GM18511 (cell line): ENCODE measurements at regions not wholly inside any gene's neighbourhood (a gene's known extent, or its start where the extent isn't known, plus 50 kb on each side); places are given as distances from the start of the nearest gene placed in this dataset.

ENCODE experiments used
- ATAC-seq: cut with Tn5 transposase; IDR thresholded peaks from one replicate; pipeline ENCODE4 v1.9.1; 2021; ENCODE audit warnings: mild to moderate bottlenecking, moderate library complexity; ENCODE audit not compliant: unreplicated experiment

DNA sequence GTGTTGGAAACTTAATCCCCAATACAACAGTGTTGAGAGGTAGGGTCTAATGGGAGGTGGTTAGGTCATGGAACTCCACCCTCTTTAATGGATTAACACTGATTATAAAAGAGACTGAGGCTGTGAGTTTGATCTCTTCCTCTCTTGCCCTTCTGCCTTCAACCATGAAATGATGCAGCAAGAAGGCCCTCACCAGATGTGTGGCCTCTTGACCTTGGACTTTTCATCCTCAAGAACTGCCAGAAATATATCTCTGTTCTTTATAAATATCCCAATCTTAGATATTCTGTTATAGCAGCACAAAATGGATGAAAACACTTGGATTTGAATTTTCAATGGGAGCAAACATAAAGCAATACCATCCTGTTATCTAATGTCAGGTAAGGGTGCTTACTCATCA lies 67.6 kb downstream of the NMUR2 start:
- no peak for ATAC-seq

DNA sequence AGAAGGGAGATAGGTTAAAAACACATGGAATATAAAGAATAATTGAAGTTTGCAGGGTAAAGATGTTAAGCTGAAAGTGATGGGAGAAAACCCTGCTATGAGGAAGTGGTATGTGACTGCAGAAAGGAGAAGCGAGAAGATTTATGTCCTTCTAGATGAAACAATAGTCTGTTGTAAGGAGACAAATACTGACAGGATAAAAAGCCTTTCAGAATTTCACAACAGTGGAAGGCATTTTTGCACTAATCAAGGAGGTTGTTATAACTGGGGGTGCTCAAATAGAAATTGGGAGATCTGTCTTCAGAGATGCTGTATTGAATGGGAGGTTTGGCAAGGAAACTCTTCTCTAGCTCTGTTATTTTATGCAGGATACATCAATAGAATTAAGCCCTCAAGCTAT lies 69.6 kb downstream of the NMUR2 start:
- ATAC-seq: no peak

DNA sequence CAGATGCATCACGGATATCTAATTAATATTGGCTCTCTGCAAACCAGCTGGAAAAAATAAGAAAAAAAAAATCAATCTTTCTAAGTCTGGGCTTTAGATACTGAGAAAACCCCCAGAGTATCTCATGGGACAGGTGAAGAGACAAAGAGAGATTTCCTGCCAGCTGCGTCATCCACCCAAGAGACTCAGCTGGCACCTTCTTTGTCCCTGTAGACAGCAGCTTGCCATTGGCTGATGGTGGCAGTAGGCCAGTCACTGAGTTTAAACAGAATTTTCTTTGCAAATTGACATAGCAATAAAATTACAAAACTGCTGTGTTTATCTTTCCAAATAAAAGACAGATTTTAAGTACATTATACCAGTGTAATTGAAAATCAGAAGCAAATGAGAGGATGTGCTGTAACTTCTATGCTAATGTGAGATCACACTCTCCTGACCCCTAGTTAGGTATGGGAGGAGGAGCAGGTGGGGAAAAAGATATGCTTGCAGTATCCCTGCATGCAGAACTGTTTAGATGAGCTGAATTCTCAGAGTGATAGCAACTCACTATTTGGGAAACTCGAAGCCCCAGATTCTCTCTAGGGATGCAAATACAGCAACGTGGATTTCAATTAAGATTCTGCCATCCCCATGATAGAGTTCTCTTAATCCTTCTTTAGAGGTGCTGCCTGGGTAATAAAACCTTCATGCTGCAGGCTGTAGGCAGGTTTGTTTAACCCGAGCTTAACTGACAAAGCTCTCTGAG lies 72.2 kb downstream of the NMUR2 start:
- ATAC-seq: no peak

DNA sequence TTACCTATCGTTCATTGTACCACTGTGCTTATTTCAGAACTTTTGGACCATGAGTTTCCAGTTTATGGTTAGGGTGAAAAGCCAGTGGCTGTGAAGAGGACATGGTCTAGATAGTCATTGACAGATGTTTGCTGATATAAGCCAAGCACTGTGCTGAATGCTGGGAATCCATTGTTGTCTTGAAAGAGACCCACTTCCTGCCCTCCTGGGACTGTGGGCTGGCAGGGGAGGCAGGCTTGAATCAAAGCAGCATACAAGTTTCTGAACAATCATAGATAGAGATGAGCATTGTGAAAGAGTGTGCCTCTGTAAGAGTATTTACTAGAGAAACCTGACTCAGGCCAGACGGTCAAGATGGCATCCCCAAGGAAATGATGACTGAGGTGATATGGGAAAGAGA lies 73.4 kb downstream of the NMUR2 start:
- no peak for ATAC-seq

DNA sequence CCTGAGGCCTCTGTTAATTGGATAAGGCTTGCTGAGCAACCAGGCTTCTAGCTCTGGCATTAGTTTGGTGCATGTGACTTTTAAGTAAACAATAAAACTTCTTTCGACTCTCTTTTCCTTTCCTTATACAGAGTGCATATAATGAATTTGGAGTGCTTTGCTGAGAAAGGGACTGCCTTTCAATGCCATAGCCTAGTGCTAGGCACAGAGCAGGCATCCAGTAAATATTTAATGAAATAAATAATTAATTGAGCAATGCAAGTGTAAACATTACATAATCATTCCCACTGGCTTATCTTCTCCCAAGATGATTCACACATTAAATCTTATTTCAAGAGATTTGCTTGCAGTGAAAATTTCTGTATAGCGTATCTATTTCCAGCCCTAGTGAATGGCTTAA lies 74.1 kb downstream of the NMUR2 start:
- no peak for ATAC-seq

DNA sequence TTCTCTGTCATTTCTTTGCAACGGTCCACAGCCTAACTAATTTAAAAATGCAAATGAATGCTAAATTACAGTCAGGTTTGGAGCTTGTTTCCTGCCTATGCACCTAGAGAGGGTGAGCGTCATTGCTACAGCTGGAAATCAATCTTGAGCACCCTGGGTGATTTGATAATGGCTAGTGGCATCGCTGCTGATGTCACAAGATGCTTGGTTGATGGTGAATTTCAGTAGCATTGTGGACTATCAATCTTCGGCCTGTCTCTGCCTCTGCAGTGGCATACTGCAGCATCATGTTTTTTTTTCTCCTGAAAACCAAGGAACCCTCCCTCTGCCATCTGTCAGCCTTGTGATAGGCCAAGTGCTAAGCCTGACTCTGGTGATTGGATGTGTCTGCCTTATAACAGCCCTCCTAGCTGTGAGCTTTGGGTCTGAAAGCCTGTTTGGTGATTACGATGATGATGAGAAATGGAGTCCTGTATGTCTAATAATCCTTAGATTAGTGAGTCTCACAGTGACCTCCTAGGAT lies 75.3 kb downstream of the NMUR2 start:
- ATAC-seq: no peak

DNA sequence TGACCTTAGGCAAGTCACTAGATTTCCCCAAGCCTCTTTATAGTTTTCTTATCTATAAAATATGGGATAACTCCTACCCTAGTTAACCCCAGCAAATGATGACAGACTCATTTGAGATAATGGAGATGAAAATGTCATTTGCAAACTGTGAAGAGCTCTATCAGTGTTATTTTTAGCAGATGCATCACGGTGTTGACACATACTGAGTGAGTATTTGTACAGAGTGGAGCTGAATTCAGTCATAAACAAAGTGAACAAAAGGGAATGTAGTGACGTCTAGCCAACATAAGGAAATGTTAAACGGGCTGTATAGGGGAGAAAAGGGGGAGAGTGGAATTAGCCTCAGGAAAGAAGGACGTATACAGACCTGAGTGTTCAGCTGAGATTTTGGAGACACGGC lies 75.9 kb downstream of the NMUR2 start:
- ATAC-seq: no peak

DNA sequence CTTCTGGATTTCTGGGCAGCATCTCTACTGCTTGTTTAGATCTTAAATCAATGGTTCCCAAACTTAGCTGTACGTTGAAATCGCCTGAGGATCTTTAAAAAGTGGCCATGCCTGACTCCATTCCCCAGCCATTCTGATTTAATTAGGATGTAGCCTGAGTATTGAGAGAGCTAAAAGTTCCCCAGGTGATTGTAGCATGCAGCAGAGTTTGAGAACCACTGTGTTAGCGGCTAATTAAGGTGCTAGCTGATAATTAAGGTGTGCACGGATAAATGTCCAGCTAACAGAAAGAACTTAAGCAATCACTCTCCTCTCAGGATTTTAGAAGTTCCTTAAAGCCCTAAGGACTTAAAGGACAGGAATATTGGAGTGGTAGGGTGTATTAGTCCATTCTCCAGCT lies 89.1 kb downstream of the NMUR2 start:
- ATAC-seq: no peak

DNA sequence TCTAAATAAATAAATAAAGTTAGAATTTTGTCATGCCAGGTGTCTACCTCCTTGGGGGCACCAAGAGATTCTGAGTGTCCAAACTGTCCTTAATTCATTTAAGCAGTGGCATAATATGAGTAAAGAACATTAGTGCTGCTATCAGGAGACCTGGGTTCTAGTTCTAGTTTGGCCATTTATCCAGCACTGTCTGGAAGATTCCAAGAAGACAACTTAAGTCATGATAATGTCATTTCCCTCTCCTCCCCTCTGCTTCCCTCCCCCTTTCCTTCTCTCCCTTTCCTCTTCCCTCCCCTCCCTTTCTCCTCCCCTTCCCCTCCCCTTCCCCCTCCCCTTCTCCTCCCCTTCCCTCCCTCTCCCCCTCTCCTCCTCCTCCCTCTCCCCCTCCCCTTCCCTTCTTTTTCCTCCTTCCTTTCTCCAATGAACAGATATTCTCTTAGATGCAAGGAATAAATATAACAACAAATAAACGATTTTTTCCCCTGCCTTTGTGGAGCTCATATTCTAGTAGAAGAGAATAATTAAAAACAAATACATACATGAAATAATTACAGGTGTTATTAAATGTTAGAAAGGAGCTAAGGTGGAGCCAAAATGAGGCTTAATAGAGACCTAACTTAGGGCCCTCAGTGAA lies 90.8 kb downstream of the NMUR2 start:
- no peak for ATAC-seq

DNA sequence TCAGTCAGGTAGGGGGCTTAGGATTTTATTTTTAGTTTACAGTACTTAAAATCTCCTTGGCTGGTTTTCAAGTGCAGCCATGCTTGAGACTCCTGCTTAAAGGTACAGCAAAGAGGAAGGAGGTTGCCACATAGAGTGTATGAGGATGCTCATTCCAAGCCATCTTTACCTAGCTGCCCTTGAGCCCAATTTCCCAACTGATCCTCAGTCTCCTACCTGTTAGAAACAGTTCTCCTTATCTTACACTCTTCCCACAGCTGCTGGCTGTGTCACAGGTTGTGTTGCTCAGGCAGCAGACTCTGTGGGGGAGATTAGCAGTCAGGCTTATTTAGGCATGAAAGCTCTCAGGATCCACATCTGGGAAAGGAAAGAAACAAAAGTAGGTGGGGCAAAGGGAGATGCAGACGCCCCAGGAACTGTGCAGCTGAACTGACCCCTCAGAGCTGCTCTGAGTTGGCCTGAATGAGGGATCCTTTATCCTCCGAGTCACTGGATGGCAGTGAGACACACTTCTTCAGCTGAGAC lies 95.1 kb downstream of the NMUR2 start:
- ATAC-seq: no peak

DNA sequence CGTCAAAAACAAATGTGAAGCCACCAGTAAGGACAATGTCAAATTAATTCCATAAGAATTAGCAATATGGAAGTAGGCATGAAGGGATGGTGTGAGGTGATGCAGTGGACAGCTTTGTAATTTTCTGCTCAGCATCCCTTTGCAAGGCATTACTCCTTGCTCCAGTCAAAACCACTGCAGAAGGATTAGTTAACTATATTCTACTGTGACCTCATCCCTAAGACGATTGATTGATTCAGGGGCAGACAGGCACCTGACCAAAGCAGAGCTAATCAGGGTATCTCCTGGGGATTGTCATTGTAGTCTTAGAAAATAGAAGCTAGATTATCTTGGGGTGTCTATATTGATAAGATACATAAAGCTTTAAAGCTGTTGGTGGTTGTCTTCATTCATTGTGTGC lies 98.7 kb downstream of the NMUR2 start:
- no peak for ATAC-seq

DNA sequence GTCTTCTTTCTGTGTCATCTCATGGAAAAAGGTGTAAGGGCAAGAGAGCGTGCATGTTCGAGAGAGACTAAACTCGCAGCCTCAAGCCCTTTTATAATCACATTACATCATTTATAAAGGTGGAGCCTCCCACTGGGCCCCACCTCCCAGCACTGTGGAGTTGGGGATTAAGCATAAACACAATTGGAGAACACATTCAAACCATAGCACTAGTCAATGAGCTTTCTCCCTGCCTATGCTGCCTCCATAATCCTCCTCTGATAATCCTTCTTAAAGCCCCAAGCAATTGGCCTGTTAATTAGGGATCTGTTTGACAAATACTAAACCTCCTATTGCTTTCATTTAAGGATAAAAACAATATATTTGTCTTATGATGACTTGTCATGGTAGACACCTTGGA lies 99.6 kb downstream of the NMUR2 start:
- ATAC-seq: no peak

DNA sequence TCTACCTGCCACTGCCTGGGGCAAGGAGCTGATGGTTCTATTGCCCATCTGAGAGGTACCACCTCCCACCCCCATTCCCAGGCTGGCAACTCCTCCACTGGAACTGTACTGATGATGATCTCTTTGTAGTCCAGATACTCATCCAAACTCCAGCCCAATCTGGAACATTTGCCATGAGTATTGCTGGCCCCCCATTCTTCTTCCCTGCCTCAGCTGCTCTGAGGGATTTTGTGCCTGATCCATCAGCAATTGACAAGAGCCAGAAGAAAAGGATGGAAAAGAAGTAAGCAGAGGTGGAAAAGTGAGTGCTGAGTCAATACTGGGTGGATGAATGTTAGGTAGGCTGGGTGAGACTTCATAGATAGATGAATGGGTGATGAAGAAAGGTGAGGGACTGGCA lies 101.2 kb downstream of the NMUR2 start:
- ATAC-seq: no peak

DNA sequence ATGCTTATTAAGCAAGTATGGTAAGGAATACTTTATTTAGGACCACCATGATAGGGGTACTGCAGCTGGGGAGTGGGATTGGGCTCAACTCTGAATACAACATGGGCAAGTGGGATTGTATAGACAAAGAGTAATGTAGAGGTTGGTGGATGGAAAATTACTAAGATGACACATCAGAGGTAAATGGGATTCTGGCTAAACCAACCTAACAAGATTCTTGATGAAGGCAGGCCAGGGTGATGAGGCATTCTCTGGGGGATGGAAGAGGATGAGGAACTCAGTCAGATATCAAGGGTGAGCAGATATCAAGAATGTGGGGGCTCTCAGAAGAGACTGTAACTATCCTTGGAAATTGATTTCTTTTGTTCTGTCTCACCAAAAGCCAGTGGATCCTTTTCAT lies 107.2 kb downstream of the NMUR2 start:
- no peak for ATAC-seq

DNA sequence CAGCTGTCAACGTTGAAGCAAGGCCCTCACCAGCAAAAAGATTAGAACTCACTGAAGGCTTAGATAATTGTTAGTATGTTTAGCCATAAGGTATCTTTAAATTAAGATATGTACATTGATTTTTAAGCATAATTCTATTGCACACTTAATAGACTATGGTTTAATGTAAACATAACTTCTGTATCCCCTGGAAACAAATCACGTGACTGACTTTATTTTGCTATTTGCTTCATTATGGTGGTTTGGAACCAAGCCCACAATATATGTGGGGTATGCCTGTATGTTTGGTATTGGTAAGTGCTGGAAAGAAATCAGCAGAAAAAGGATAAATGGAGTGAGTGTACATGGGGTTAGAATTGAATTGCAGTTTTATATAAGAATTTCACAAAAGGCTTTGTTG lies 111.9 kb downstream of the NMUR2 start:
- no peak for ATAC-seq

DNA sequence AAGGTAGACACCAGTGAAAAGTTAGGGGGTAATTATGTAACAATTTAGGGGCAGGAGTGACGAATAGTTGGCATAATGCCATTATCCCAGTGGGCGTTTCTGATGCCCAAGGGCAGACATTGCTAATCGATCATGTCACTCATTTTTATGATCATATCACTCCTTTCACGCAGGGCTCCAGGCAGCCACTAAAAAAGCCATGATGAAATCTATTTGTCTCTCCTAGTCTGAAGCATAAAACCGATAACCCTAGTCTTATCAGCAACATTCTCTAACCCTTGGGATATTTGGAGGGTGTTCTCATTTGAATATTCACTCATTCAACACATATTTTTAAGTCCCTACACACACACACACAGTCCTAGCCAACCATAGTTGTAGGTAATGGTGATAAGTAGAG lies 114.9 kb downstream of the NMUR2 start:
- ATAC-seq: no peak

DNA sequence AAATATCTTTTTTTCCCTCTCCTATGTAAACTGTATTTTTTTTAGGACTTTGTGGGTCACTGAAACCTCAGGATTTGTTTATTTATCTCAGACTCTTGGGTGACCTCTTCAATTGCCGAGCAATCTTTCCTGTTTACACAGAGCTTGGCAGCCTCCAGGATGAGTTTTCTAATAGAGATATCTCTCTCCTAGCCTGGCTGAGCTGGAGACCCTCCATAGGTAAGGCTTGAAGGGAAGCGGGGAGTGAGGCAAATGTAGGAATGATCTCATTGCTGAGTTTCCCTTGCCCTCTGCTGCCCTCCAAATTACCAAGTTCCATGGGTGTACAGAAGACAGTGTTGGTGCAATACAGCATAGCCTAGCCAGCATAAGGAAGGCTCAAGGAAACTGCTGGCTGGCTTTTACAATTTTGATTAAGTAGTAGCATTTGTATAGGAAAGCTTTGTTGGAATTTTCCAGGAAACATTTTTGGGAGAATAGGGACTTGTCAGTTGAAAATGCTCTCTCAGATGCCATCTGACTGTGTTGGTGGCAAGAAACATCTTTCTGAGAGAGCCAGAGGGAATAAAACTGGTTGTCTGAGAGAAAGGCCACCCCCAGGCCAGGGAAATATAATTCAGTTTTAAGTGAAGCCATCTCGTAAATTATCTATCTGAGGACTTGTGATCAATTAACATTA lies 116.0 kb downstream of the NMUR2 start:
- no peak for ATAC-seq

DNA sequence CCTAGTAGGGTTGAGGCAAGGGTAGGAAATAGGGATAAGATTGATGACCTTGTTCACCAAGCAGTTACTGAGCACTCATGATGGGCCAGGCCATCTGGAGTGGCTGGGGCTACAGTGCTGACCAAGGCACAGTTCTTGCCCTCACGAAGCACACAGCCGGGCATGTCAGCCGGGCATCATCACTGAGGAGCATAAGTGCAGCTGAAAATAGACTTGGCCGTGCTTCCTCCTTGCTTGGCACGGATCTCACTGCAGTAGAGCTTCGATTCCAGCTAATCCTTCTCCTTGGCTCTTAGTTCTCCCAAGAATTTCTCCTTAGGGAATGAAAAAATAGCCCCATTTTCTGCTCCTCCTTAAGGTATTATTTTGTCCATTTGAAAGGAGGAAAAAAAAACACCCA lies 116.6 kb downstream of the NMUR2 start:
- ATAC-seq: no peak

DNA sequence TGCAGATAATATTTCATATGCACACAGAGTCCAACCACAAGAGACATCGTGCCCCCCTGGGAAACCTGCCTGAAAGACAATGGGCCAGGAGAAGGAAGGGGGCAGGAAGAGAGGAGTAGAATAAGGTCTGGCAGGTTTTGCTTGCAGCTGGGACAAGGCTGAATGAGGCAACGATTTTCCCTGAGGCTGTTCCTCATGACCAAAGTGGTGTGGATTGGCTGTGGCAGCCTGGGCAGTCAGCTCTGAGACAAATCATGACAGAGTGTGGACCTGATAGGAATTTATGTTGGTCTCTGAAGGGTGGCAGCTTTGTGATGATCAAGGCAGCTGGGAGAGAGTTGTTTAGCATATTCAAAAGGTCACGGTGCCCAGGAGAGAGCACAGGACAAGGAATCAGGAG lies 119.3 kb downstream of the NMUR2 start:
- ATAC-seq: no peak

DNA sequence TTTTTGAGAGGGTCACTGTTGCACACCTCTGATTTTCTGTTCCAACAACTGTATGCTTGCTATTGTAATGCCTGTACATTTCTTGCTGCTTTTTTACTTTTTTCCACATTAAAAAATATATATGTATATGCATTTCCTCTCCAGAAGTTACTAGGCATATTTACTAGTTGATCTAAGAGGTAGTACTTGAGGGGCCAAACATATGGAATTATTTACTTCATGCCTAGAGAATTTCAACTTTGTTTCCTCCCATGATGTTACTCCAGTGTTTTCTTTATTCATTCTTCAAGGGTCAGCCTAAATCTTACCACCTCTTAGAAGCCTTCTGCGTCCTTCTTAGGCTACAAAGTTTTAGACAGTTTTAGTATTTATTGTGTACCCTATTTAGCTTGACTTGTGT lies 122.7 kb downstream of the NMUR2 start:
- ATAC-seq: no peak

DNA sequence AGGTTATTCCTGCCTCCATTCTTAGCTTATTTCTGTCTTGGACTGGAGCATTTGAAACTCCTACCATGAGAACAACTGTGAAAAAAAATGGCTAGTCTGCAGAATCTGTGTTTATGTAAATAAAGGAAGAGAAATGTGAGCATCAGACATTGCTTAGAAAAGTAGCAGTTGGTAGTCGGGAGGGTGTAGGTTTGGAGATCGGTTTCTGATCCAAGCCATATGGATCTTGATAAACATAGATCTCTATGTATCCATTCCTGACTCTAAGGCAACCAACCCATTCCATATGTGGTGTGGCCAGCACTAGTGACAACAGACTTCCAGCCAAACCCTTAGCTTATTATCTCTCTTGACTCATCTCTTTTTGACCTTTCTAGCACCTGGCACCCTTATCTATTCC lies 127.1 kb downstream of the NMUR2 start:
- ATAC-seq: no peak

DNA sequence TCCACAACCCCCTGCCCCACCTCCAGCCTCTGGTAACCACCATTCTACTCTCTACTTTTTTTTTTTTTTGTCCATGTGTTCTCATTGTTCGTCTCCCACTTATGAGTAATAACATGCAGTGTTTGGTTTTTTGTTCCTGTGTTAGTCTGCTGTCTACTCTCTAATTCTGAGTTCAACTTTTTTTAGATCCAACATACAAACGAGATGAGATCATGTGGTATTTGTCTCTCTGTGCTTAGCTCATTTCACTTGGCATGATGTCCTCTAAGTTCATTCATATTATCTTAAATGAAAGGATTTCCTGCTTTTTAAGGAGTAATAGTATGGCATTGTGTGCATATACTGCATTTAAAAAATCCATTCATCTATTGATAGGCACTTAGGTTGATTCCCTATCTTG lies 130.9 kb downstream of the NMUR2 start:
- no peak for ATAC-seq
